ENCODE measurements at regions not wholly inside any gene's neighbourhood (a gene's known extent, or its start where the extent isn't known, plus 50 kb on each side); places are given as distances from the start of the nearest gene placed in this dataset.

- TF ChIP-seq EZH2 (IDR thresholded peaks at IDR 0.05; ENCODE audit: borderline replicate concordance, insufficient read depth, low read depth, low read length, poor library complexity, severe bottlenecking): no peak
- no peak for TF ChIP-seq CTCF (IDR thresholded peaks at IDR 0.05)
- ATAC-seq (ENCODE audit: low read depth): no peak
- H3K27ac Mint-ChIP-seq: no peak overlapping the region
- H3K4me3 Mint-ChIP-seq: no peak overlapping the region
- Histone ChIP-seq H3K36me3 (replicated peaks in 1 of 2; ENCODE audit: control extremely low read depth in 1 of 2, control insufficient read depth in 1 of 2, extremely low read depth in 1 of 2, insufficient read depth in 2 of 2, low read length in 1 of 2) (no peaks in the 10 kb centered on the region), H3K9ac (ENCODE audit: low read length) (no peak overlapping the region), H3K4me2 (replicated peaks; ENCODE audit: low read depth, low read length, poor library complexity, severe bottlenecking) (no peak overlapping the region), H3K27ac (ENCODE audit: low read length in 2 of 2) (no peak overlapping the region), H3K9me3 (ENCODE audit: control extremely low read depth in 1 of 3, control insufficient read depth in 2 of 3, insufficient read depth in 1 of 3, low read length in 2 of 3) (no peaks in the 10 kb centered on the region), H3K27me3 (replicated peaks in 1 of 4; ENCODE audit: control extremely low read depth in 1 of 4, control insufficient read depth in 3 of 4, insufficient read depth in 4 of 4, low read length in 3 of 4) (no peaks in the 10 kb centered on the region), H2AFZ (ENCODE audit: insufficient read depth, low read depth, low read length, poor library complexity, severe bottlenecking) (no peak overlapping the region), H3K4me1 (ENCODE audit: control insufficient read depth in 2 of 2, insufficient read depth in 2 of 2, low read length in 2 of 2) (no peaks in the 10 kb centered on the region), H4K20me1 (ENCODE audit: control insufficient read depth, insufficient read depth, low read length, poor library complexity, severe bottlenecking) (no peaks in the 10 kb centered on the region), H3K4me3 (ENCODE audit: control extremely low read depth in 1 of 5, extremely low read depth in 1 of 5, insufficient read depth in 1 of 5, low read depth in 2 of 5, low read length in 4 of 5) (no peak overlapping the region), H3K79me2 (ENCODE audit: control insufficient read depth, insufficient read depth, low read length) (no peaks in the 10 kb centered on the region)
- DNase-seq: no peak
- peaks cover 2% of the 10 kb centered on the region for H3K9me3 Mint-ChIP-seq (ENCODE audit: insufficient read depth)
- H3K4me1 Mint-ChIP-seq: no peaks in the 10 kb centered on the region
- WGBS (ENCODE audit: insufficient coverage): no CpG with 5 or more reads among the region's 1 CpG
- ChIA-PET CTCF (no interaction called here), POLR2A (no interaction called here)
- intact Hi-C loops (cut with micrococcal nuclease): no loop called here
- H3K27me3 Mint-ChIP-seq: no peaks in the 10 kb centered on the region
Measured at GRCh38 chr4:149269835-149270234, 545.8 kb downstream of the IQCM start.

- no CpG with 5 or more reads among the region's 3 CpGs for WGBS (ENCODE audit: insufficient coverage)
- Histone ChIP-seq H3K27me3 (replicated peaks in 1 of 4; ENCODE audit: control extremely low read depth in 1 of 4, control insufficient read depth in 3 of 4, insufficient read depth in 4 of 4, low read length in 3 of 4) (no peaks in the 10 kb centered on the region), H2AFZ (ENCODE audit: insufficient read depth, low read depth, low read length, poor library complexity, severe bottlenecking) (no peak overlapping the region), H3K4me3 (ENCODE audit: control extremely low read depth in 1 of 5, extremely low read depth in 1 of 5, insufficient read depth in 1 of 5, low read depth in 2 of 5, low read length in 4 of 5) (no peak overlapping the region), H3K36me3 (replicated peaks in 1 of 2; ENCODE audit: control extremely low read depth in 1 of 2, control insufficient read depth in 1 of 2, extremely low read depth in 1 of 2, insufficient read depth in 2 of 2, low read length in 1 of 2) (no peaks in the 10 kb centered on the region), H3K4me1 (ENCODE audit: control insufficient read depth in 2 of 2, insufficient read depth in 2 of 2, low read length in 2 of 2) (no peaks in the 10 kb centered on the region), H3K79me2 (ENCODE audit: control insufficient read depth, insufficient read depth, low read length) (no peaks in the 10 kb centered on the region), H3K9ac (ENCODE audit: low read length) (no peak overlapping the region), H4K20me1 (ENCODE audit: control insufficient read depth, insufficient read depth, low read length, poor library complexity, severe bottlenecking) (no peaks in the 10 kb centered on the region), H3K9me3 (ENCODE audit: control extremely low read depth in 1 of 3, control insufficient read depth in 2 of 3, insufficient read depth in 1 of 3, low read length in 2 of 3) (peaks cover 0 to 3% (median 0%) of the 10 kb centered on the region in 3 donors), H3K27ac (ENCODE audit: low read length in 2 of 2) (no peak overlapping the region), H3K4me2 (replicated peaks; ENCODE audit: low read depth, low read length, poor library complexity, severe bottlenecking) (no peak overlapping the region)
- no peak for TF ChIP-seq EZH2 (IDR thresholded peaks at IDR 0.05; ENCODE audit: borderline replicate concordance, insufficient read depth, low read depth, low read length, poor library complexity, severe bottlenecking)
- TF ChIP-seq CTCF (IDR thresholded peaks at IDR 0.05): no peak
- Mint-ChIP-seq H3K27me3 (no peaks in the 10 kb centered on the region), H3K9me3 (ENCODE audit: insufficient read depth) (no peaks in the 10 kb centered on the region), H3K4me1 (no peaks in the 10 kb centered on the region), H3K27ac (no peak overlapping the region), H3K4me3 (no peak overlapping the region)
- intact Hi-C loops (cut with micrococcal nuclease): no loop called here
- ChIA-PET POLR2A (no interaction called here), CTCF (interaction anchor here (1.2 kb wide), 1 partner anchor 1210 kb away, joined by 5 read pairs; no protein-coding TSS in a partner anchor)
- DNase-seq (no peak), ATAC-seq (ENCODE audit: low read depth) (no peak)
Measured at GRCh38 chr4:149266301-149266700, 549.3 kb downstream of the IQCM start.

All from B cell (primary cell).